Liver (tissue), 3 donors: ENCODE measurements at regions not wholly inside any gene's neighbourhood (a gene's known extent, or its start where the extent isn't known, plus 50 kb on each side); places are given as distances from the start of the nearest gene placed in this dataset.

ENCODE experiments used
- ATF3 ChIP-seq: IDR thresholded peaks from 2 replicates; pipeline ENCODE4 v1.6.1; 2016; ENCODE audit warnings: antibody characterized with exemption
- FOXA1 ChIP-seq: IDR thresholded peaks from 2 replicates; pipeline ENCODE4 v1.6.1; 2016; ENCODE audit warnings: antibody characterized with exemption
- RAD21 ChIP-seq, 2 donors: IDR thresholded peaks; 2 replicates each; pipeline ENCODE4 v1.6.1; 2016; ENCODE audit warnings: antibody characterized with exemption in 2 of 2, mild to moderate bottlenecking in 2 of 2
- REST ChIP-seq: IDR thresholded peaks from 2 replicates; pipeline ENCODE4 v1.6.1; 2016; ENCODE audit warnings: antibody characterized with exemption, mild to moderate bottlenecking
- TAF1 ChIP-seq: conservative IDR thresholded peaks from 2 replicates; pipeline ENCODE4 v1.6.1; 2016; ENCODE audit warnings: antibody characterized with exemption, mild to moderate bottlenecking
- YY1 ChIP-seq: IDR thresholded peaks from 2 replicates; pipeline ENCODE4 v1.6.1; 2016; ENCODE audit warnings: antibody characterized with exemption, mild to moderate bottlenecking
- TF ChIP-seq, protein P1 (sequence below): fragments of 150-350 bp; IDR thresholded peaks from 2 replicates; pipeline ENCODE4 v1.5.1; 2017; ENCODE audit warnings: improper control_type of control experiment, low read depth, low read length; ENCODE audit not compliant: missing input control
- donor health status: healthy.
- donor health status: healthy.

- TF ChIP-seq, protein P1, sequence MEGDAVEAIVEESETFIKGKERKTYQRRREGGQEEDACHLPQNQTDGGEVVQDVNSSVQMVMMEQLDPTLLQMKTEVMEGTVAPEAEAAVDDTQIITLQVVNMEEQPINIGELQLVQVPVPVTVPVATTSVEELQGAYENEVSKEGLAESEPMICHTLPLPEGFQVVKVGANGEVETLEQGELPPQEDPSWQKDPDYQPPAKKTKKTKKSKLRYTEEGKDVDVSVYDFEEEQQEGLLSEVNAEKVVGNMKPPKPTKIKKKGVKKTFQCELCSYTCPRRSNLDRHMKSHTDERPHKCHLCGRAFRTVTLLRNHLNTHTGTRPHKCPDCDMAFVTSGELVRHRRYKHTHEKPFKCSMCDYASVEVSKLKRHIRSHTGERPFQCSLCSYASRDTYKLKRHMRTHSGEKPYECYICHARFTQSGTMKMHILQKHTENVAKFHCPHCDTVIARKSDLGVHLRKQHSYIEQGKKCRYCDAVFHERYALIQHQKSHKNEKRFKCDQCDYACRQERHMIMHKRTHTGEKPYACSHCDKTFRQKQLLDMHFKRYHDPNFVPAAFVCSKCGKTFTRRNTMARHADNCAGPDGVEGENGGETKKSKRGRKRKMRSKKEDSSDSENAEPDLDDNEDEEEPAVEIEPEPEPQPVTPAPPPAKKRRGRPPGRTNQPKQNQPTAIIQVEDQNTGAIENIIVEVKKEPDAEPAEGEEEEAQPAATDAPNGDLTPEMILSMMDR: no peak
- TF ChIP-seq YY1 (no peak), ATF3 (no peak), REST (no peak), RAD21 (IDR thresholded peaks at IDR 0.05) (no peak), FOXA1 (no peak), TAF1 (no peak)
Observed at GRCh38 chr1:185532856-185533255, 201.3 kb upstream of the HMCN1 start.
